ENCODE measurements at regions not wholly inside any gene's neighbourhood (a gene's known extent, or its start where the extent isn't known, plus 50 kb on each side); places are given as distances from the start of the nearest gene placed in this dataset.

- ChIA-PET CTCF (no interaction called here), POLR2A (no interaction called here)
- no CpG with 5 or more reads among the region's 1 CpG for WGBS (ENCODE audit: insufficient coverage)
- H3K27ac ChIP-seq (ENCODE audit: insufficient read depth in 1 of 2, low read depth in 1 of 2, low read length in 2 of 2, poor library complexity in 1 of 2, severe bottlenecking in 2 of 2) = no peak overlapping the region
- H3K4me3 ChIP-seq (ENCODE audit: control insufficient read depth in 1 of 7, extremely low read depth in 1 of 7, insufficient read depth in 4 of 7, low read depth in 2 of 7, low read length in 6 of 7) = no peak overlapping the region
- peaks cover 0 to 24% (median 5%) of the 10 kb centered on the region in 4 experiments for H3K4me1 ChIP-seq (ENCODE audit: control extremely low read depth in 1 of 4, control insufficient read depth in 4 of 4, insufficient read depth in 4 of 4, low read length in 3 of 4)
- no peak for DNase-seq
- no peaks in the 10 kb centered on the region for H3K36me3 ChIP-seq (ENCODE audit: control insufficient read depth in 4 of 4, insufficient read depth in 4 of 4, low read length in 3 of 4)
- H3K9me3 ChIP-seq (ENCODE audit: control extremely low read depth in 1 of 5, control insufficient read depth in 4 of 5, insufficient read depth in 2 of 5, low read depth in 1 of 5, low read length in 4 of 5) = no peaks in the 10 kb centered on the region
- H3K27me3 ChIP-seq (replicated peaks in 2 of 5; ENCODE audit: control insufficient read depth in 4 of 5, insufficient read depth in 5 of 5, low read length in 4 of 5) = no peaks in the 10 kb centered on the region
Measured at GRCh38 chr12:61996717-61997116, 263.5 kb upstream of the USP15 start.

DNA sequence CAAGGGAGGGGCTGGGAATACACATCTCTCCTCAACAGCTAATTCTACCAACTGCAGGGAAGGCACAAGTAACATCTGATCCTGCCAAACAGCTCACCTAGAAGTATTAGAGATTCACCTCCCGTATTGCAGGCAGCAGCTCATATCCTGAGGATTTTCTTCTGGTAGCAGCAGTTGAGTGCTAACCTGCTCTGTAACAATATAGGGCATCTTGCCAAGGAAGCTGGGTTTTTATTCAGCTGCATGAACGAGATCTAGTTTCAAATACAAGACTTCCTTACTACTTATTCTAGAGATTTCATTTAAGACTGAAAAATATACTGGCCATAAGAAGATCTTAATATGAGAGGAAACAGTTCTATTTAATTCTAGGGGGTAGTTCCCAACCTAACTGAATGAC, 261.4 kb upstream of the USP15 start:
- DNase-seq = peak; percentile 24 to 81 (median 75)
- POLR2A ChIA-PET = no interaction called here
- WGBS (ENCODE audit: insufficient coverage) = 0% methylated on average over 1 of the region's 2 CpGs
- Histone ChIP-seq H3K9me3 (ENCODE audit: control extremely low read depth in 1 of 5, control insufficient read depth in 4 of 5, insufficient read depth in 2 of 5, low read depth in 1 of 5, low read length in 4 of 5) (no peaks in the 10 kb centered on the region), H3K27me3 (replicated peaks in 2 of 5; ENCODE audit: control insufficient read depth in 4 of 5, insufficient read depth in 5 of 5, low read length in 4 of 5) (no peaks in the 10 kb centered on the region), H3K4me3 (ENCODE audit: control insufficient read depth in 1 of 7, extremely low read depth in 1 of 7, insufficient read depth in 4 of 7, low read depth in 2 of 7, low read length in 6 of 7) (peak overlapping the region in 2 of 7 experiments; percentile 39 to 50), H3K4me1 (ENCODE audit: control extremely low read depth in 1 of 4, control insufficient read depth in 4 of 4, insufficient read depth in 4 of 4, low read length in 3 of 4) (peaks cover 0 to 18% (median 3%) of the 10 kb centered on the region in 4 experiments), H3K36me3 (ENCODE audit: control insufficient read depth in 4 of 4, insufficient read depth in 4 of 4, low read length in 3 of 4) (no peaks in the 10 kb centered on the region), H3K27ac (ENCODE audit: insufficient read depth in 1 of 2, low read depth in 1 of 2, low read length in 2 of 2, poor library complexity in 1 of 2, severe bottlenecking in 2 of 2) (peak overlapping the region in 1 of 2 experiments; percentile 44)
- CTCF ChIA-PET = interaction anchor here (0.7 to 2.3 kb wide), 5 partner anchors 10 to 191 kb away, joined by 3 to 6 read pairs (median 5); no protein-coding TSS in a partner anchor

- peak overlapping the region in 2 of 7 experiments; percentile 39 to 50 for H3K4me3 ChIP-seq (ENCODE audit: control insufficient read depth in 1 of 7, extremely low read depth in 1 of 7, insufficient read depth in 4 of 7, low read depth in 2 of 7, low read length in 6 of 7)
- H3K27me3 ChIP-seq (replicated peaks in 2 of 5; ENCODE audit: control insufficient read depth in 4 of 5, insufficient read depth in 5 of 5, low read length in 4 of 5) = no peaks in the 10 kb centered on the region
- H3K36me3 ChIP-seq (ENCODE audit: control insufficient read depth in 4 of 4, insufficient read depth in 4 of 4, low read length in 3 of 4) = no peaks in the 10 kb centered on the region
- CTCF ChIA-PET = interaction anchor here (0.7 to 2.3 kb wide), 5 partner anchors 9 to 190 kb away, joined by 3 to 6 read pairs (median 5); no protein-coding TSS in a partner anchor
- POLR2A ChIA-PET = no interaction called here
- DNase-seq = peak in 1 of 3 donors; percentile 26
- WGBS (ENCODE audit: insufficient coverage) = 43% methylated on average over 3 of the region's 4 CpGs
- H3K27ac ChIP-seq (ENCODE audit: insufficient read depth in 1 of 2, low read depth in 1 of 2, low read length in 2 of 2, poor library complexity in 1 of 2, severe bottlenecking in 2 of 2) = peak overlapping the region in 1 of 2 experiments; percentile 44
- H3K4me1 ChIP-seq (ENCODE audit: control extremely low read depth in 1 of 4, control insufficient read depth in 4 of 4, insufficient read depth in 4 of 4, low read length in 3 of 4) = peaks cover 0 to 18% (median 3%) of the 10 kb centered on the region in 4 experiments
- H3K9me3 ChIP-seq (ENCODE audit: control extremely low read depth in 1 of 5, control insufficient read depth in 4 of 5, insufficient read depth in 2 of 5, low read depth in 1 of 5, low read length in 4 of 5) = no peaks in the 10 kb centered on the region
Measured at GRCh38 chr12:61999311-61999710, 260.9 kb upstream of the USP15 start.

DNA sequence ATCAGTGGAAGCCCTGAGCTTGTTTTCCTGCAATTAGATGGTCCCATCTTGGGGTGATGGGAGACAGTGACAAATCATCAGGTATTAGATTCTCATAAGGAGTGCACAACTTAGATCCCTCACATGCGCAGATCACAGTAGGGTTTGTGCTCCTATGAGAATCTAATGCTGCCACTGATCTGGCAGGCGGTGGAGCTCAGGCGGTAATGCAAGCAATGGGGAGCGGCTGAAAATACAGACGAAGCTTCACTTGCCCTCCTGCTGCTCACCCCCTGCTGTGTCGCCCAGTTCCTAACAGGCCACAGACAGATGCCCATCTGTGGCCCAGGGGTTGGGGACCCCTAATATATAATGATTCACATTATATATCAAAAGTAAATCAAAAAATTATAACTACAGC, 258.8 kb upstream of the USP15 start:
- no peaks in the 10 kb centered on the region for H3K36me3 ChIP-seq (ENCODE audit: control insufficient read depth in 4 of 4, insufficient read depth in 4 of 4, low read length in 3 of 4)
- DNase-seq = no peak
- no peak overlapping the region for H3K27ac ChIP-seq (ENCODE audit: insufficient read depth in 1 of 2, low read depth in 1 of 2, low read length in 2 of 2, poor library complexity in 1 of 2, severe bottlenecking in 2 of 2)
- no peak overlapping the region for H3K4me3 ChIP-seq (ENCODE audit: control insufficient read depth in 1 of 7, extremely low read depth in 1 of 7, insufficient read depth in 4 of 7, low read depth in 2 of 7, low read length in 6 of 7)
- POLR2A ChIA-PET = no interaction called here
- no peaks in the 10 kb centered on the region for H3K27me3 ChIP-seq (replicated peaks in 2 of 5; ENCODE audit: control insufficient read depth in 4 of 5, insufficient read depth in 5 of 5, low read length in 4 of 5)
- peaks cover 0 to 17% (median 3%) of the 10 kb centered on the region in 4 experiments for H3K4me1 ChIP-seq (ENCODE audit: control extremely low read depth in 1 of 4, control insufficient read depth in 4 of 4, insufficient read depth in 4 of 4, low read length in 3 of 4)
- CTCF ChIA-PET = interaction anchor here (1.6 to 2.2 kb wide), 2 partner anchors 8 to 192 kb away, joined by 4 to 9 read pairs; a partner anchor contains a TSS
- WGBS (ENCODE audit: insufficient coverage) = 98% methylated on average over 5 of the region's 6 CpGs
- no peaks in the 10 kb centered on the region for H3K9me3 ChIP-seq (ENCODE audit: control extremely low read depth in 1 of 5, control insufficient read depth in 4 of 5, insufficient read depth in 2 of 5, low read depth in 1 of 5, low read length in 4 of 5)

- no peak for DNase-seq
- ChIA-PET POLR2A (no interaction called here), CTCF (interaction anchor here (2.2 kb wide), 1 partner anchor 9 kb away, joined by 9 read pairs; no protein-coding TSS in a partner anchor)
- no peak overlapping the region for H3K27ac ChIP-seq (ENCODE audit: insufficient read depth in 1 of 2, low read depth in 1 of 2, low read length in 2 of 2, poor library complexity in 1 of 2, severe bottlenecking in 2 of 2)
- 92% methylated on average over 1 of the region's 1 CpG for WGBS (ENCODE audit: insufficient coverage)
- peaks cover 0 to 12% (median 3%) of the 10 kb centered on the region in 4 experiments for H3K4me1 ChIP-seq (ENCODE audit: control extremely low read depth in 1 of 4, control insufficient read depth in 4 of 4, insufficient read depth in 4 of 4, low read length in 3 of 4)
- no peaks in the 10 kb centered on the region for H3K36me3 ChIP-seq (ENCODE audit: control insufficient read depth in 4 of 4, insufficient read depth in 4 of 4, low read length in 3 of 4)
- no peaks in the 10 kb centered on the region for H3K9me3 ChIP-seq (ENCODE audit: control extremely low read depth in 1 of 5, control insufficient read depth in 4 of 5, insufficient read depth in 2 of 5, low read depth in 1 of 5, low read length in 4 of 5)
- H3K27me3 ChIP-seq (replicated peaks in 2 of 5; ENCODE audit: control insufficient read depth in 4 of 5, insufficient read depth in 5 of 5, low read length in 4 of 5) = no peaks in the 10 kb centered on the region
- H3K4me3 ChIP-seq (ENCODE audit: control insufficient read depth in 1 of 7, extremely low read depth in 1 of 7, insufficient read depth in 4 of 7, low read depth in 2 of 7, low read length in 6 of 7) = no peak overlapping the region
Measured at GRCh38 chr12:62003226-62003625, 257.0 kb upstream of the USP15 start.

- WGBS (ENCODE audit: insufficient coverage) = no CpG with 5 or more reads among the region's 2 CpGs
- H3K27ac ChIP-seq (ENCODE audit: insufficient read depth in 1 of 2, low read depth in 1 of 2, low read length in 2 of 2, poor library complexity in 1 of 2, severe bottlenecking in 2 of 2) = no peak overlapping the region
Measured at GRCh38 chr12:62003701-62004100, 256.5 kb upstream of the USP15 start.

DNA sequence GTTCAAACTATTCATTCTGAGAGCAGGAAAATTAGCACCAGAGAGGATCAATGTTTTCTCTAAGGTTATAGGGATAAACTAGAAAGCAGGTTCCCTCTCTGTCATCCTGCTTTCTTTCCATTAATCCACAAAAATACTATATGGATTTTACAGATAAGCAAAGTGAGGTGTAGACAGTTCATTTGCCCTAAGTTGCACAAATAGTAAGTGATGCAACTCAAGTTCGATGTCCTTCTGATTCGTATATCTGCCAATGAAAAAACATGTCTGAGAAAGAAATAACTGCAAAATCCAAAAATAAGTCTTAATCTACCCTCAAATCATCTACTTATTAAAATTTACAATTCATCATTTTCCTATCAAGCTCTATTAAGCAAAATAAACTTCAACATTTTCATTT, 254.6 kb upstream of the USP15 start:
- ChIA-PET POLR2A (no interaction called here), CTCF (interaction anchor here (0.6 to 6.1 kb wide), 6 partner anchors 12 to 149 kb away, joined by 3 to 22 read pairs (median 4); no protein-coding TSS in a partner anchor)
- H3K4me1 ChIP-seq (ENCODE audit: control extremely low read depth in 1 of 4, control insufficient read depth in 4 of 4, insufficient read depth in 4 of 4, low read length in 3 of 4) = no peaks in the 10 kb centered on the region
- no peak overlapping the region for H3K27ac ChIP-seq (ENCODE audit: insufficient read depth in 1 of 2, low read depth in 1 of 2, low read length in 2 of 2, poor library complexity in 1 of 2, severe bottlenecking in 2 of 2)
- WGBS (ENCODE audit: insufficient coverage) = 86% methylated on average over 2 of the region's 2 CpGs
- no peak for DNase-seq
- H3K36me3 ChIP-seq (ENCODE audit: control insufficient read depth in 4 of 4, insufficient read depth in 4 of 4, low read length in 3 of 4) = no peaks in the 10 kb centered on the region
- no peak overlapping the region for H3K4me3 ChIP-seq (ENCODE audit: control insufficient read depth in 1 of 7, extremely low read depth in 1 of 7, insufficient read depth in 4 of 7, low read depth in 2 of 7, low read length in 6 of 7)
- H3K9me3 ChIP-seq (ENCODE audit: control extremely low read depth in 1 of 5, control insufficient read depth in 4 of 5, insufficient read depth in 2 of 5, low read depth in 1 of 5, low read length in 4 of 5) = peaks cover 0 to 3% (median 0%) of the 10 kb centered on the region in 5 experiments
- no peaks in the 10 kb centered on the region for H3K27me3 ChIP-seq (replicated peaks in 2 of 5; ENCODE audit: control insufficient read depth in 4 of 5, insufficient read depth in 5 of 5, low read length in 4 of 5)

More at GRCh38 chr12:62003701-62004100, 256.5 kb upstream of the USP15 start:
- Histone ChIP-seq H3K9me3 (ENCODE audit: control extremely low read depth in 1 of 5, control insufficient read depth in 4 of 5, insufficient read depth in 2 of 5, low read depth in 1 of 5, low read length in 4 of 5) (no peaks in the 10 kb centered on the region), H3K36me3 (ENCODE audit: control insufficient read depth in 4 of 4, insufficient read depth in 4 of 4, low read length in 3 of 4) (no peaks in the 10 kb centered on the region), H3K27me3 (replicated peaks in 2 of 5; ENCODE audit: control insufficient read depth in 4 of 5, insufficient read depth in 5 of 5, low read length in 4 of 5) (no peaks in the 10 kb centered on the region), H3K4me1 (ENCODE audit: control extremely low read depth in 1 of 4, control insufficient read depth in 4 of 4, insufficient read depth in 4 of 4, low read length in 3 of 4) (peaks cover 0 to 9% (median 2%) of the 10 kb centered on the region in 4 experiments), H3K4me3 (ENCODE audit: control insufficient read depth in 1 of 7, extremely low read depth in 1 of 7, insufficient read depth in 4 of 7, low read depth in 2 of 7, low read length in 6 of 7) (no peak overlapping the region)
- CTCF ChIA-PET = no interaction called here
- DNase-seq = no peak
- POLR2A ChIA-PET = no interaction called here

Measured in common myeloid progenitor, CD34-positive (primary cell).